Calu3 (cell line): ENCODE measurements at regions not wholly inside any gene's neighbourhood (a gene's known extent, or its start where the extent isn't known, plus 50 kb on each side); places are given as distances from the start of the nearest gene placed in this dataset.

Source experiments
- BruUV-seq: library from RNA; stranded (reverse); fragments of 400-500 nt; replicated peaks from 2 replicates; lab custom pipeline; 2021; lab: Mats Ljungman, UMichigan
- CTCF ChIA-PET: fragments of 300-600 bp; sonication (Branson Sonifier 250); formaldehyde crosslinking; loops from one replicate; lab custom pipeline; 2022; ENCODE audit warnings: antibody characterized with exemption; lab: Charles Lee
- DNase-seq: peaks from one replicate; pipeline ENCODE4 v3.0.0; 2022
- H3K27ac Mint-ChIP-seq: one replicate; pipeline ENCODE4 v1.8.0; 2022; ENCODE audit warnings: mixed read lengths; ENCODE audit not compliant: unreplicated experiment
- H3K27me3 Mint-ChIP-seq: one replicate; pipeline ENCODE4 v1.8.0; 2022; ENCODE audit warnings: mixed read lengths; ENCODE audit not compliant: unreplicated experiment
- H3K36me3 Mint-ChIP-seq: one replicate; pipeline ENCODE4 v1.8.0; 2022; ENCODE audit warnings: mild to moderate bottlenecking, moderate library complexity, mixed read lengths; ENCODE audit not compliant: insufficient read depth, unreplicated experiment
- H3K4me1 Mint-ChIP-seq: one replicate; pipeline ENCODE4 v1.8.0; 2022; ENCODE audit warnings: mild to moderate bottlenecking, low read depth, mixed read lengths; ENCODE audit not compliant: unreplicated experiment
- H3K4me3 Mint-ChIP-seq: one replicate; pipeline ENCODE4 v1.8.0; 2022; ENCODE audit warnings: mild to moderate bottlenecking, low read depth, moderate library complexity, mixed read lengths; ENCODE audit not compliant: unreplicated experiment
- H3K9me3 Mint-ChIP-seq: one replicate; pipeline ENCODE4 v1.8.0; 2022; ENCODE audit warnings: low read depth, mixed read lengths; ENCODE audit not compliant: unreplicated experiment
- intact Hi-C: fragments of 100-400 bp; cut with micrococcal nuclease; formaldehyde crosslinking; loops from one replicate; pipeline ENCODE4 v1.10.0; 2022; ENCODE audit not compliant: unreplicated experiment
- TF ChIP-seq, protein P1 (sequence below): fragments of 200-600 bp; IDR thresholded peaks from one replicate; pipeline ENCODE4 v1.8.0; 2022; ENCODE audit warnings: antibody characterized with exemption; ENCODE audit not compliant: unreplicated experiment

DNA sequence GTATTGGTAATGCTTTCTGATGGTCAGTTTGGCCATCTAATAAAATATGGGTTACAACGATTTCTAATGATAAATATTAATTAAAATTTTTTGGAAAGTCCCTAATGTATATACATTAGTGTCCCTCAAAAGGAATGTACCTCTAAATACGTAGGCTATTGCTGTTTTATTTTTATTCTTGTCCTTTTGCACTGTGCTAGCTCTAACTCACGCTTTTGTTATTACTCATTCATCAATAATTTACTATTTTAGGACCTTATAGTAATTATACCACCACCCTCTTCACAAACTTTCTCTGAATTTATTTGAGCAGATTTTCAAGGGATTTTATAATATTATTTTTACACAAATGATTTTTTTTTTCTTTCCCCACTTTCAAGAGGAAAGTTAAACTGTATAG lies 795.9 kb upstream of the PCDH9 start:
- intact Hi-C loops, result no loop called here
- CTCF ChIA-PET, result no interaction called here
- Mint-ChIP-seq H3K27ac (no peak overlapping the region), H3K36me3 (no peaks in the 10 kb centered on the region), H3K9me3 (peaks cover 3% of the 10 kb centered on the region), H3K27me3 (no peaks in the 10 kb centered on the region), H3K4me1 (no peaks in the 10 kb centered on the region), H3K4me3 (no peak overlapping the region)
- TF ChIP-seq, protein P1, sequence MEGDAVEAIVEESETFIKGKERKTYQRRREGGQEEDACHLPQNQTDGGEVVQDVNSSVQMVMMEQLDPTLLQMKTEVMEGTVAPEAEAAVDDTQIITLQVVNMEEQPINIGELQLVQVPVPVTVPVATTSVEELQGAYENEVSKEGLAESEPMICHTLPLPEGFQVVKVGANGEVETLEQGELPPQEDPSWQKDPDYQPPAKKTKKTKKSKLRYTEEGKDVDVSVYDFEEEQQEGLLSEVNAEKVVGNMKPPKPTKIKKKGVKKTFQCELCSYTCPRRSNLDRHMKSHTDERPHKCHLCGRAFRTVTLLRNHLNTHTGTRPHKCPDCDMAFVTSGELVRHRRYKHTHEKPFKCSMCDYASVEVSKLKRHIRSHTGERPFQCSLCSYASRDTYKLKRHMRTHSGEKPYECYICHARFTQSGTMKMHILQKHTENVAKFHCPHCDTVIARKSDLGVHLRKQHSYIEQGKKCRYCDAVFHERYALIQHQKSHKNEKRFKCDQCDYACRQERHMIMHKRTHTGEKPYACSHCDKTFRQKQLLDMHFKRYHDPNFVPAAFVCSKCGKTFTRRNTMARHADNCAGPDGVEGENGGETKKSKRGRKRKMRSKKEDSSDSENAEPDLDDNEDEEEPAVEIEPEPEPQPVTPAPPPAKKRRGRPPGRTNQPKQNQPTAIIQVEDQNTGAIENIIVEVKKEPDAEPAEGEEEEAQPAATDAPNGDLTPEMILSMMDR, result no peak
- no peak for DNase-seq
- BruUV-seq, result no TSS peak

DNA sequence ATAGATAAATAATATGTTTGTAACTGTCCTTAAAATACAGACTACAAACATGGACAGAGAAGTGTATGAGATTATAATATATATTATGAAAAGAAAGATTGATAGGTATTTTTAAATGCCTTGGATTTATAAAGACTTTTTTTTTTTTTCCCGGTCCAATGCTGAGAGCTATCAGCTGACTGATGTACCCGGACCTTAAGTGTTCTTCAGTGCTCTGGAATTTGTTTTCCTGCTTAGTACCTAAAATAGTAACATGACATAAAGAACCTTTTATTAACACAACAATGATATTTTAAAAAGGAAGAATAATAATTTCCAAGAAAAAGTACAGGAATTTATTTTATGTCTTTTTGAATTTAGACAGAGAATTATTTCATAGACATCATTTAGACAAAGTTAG lies 795.5 kb upstream of the PCDH9 start:
- CTCF ChIA-PET, result no interaction called here
- TF ChIP-seq, protein P1, result no peak

DNA sequence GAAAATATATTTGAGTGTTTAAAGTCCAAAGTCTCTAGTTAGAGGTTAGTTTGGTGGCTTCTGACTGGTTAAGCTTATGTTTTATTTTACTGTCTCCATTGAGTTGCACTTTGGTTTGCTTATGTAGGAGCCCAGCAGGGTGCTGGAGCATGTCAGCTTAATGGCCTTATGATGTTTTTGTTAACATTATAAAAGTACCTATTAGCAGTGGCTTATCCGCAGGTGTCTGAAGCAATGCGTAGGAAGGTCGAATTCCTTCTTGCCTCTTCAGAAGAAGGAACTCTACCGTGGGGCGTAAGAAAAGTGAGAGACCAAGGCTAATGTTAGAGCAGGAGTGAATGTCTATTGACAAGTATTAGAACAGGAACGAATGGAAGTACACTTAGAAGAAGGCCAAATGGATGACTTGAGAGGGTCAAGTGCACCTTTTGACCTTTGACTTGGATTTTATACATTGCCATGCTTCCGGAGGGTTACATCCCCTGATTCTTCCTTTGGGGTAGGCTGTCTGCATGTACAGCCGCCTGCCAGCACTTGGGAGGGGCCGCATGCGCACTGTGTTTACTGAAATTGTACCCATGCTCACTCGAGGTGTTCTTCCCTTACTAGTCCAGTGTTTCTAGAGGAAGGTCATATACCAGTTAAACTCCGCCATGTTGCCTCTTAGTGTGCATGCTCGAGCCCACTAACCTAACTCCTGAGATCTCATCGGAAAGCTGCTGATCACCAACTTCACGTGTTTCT lies 793.9 kb upstream of the PCDH9 start:
- no peaks in the 10 kb centered on the region for H3K27me3 Mint-ChIP-seq
- no TSS peak for BruUV-seq
- no peak for DNase-seq
- H3K27ac Mint-ChIP-seq, result no peak overlapping the region
- no peaks in the 10 kb centered on the region for H3K36me3 Mint-ChIP-seq
- CTCF ChIA-PET, result no interaction called here
- TF ChIP-seq, protein P1, result no peak
- H3K4me1 Mint-ChIP-seq, result no peaks in the 10 kb centered on the region
- no peak overlapping the region for H3K4me3 Mint-ChIP-seq
- peaks cover 6% of the 10 kb centered on the region for H3K9me3 Mint-ChIP-seq
- intact Hi-C loops, result no loop called here

More for the DNA sequence above, 795.5 kb upstream of the PCDH9 start:
- Mint-ChIP-seq H3K36me3 (no peaks in the 10 kb centered on the region), H3K4me1 (no peaks in the 10 kb centered on the region), H3K27ac (no peak overlapping the region), H3K4me3 (no peak overlapping the region), H3K27me3 (no peaks in the 10 kb centered on the region), H3K9me3 (peaks cover 6% of the 10 kb centered on the region)
- intact Hi-C loops, result no loop called here
- no TSS peak for BruUV-seq
- no peak for DNase-seq

DNA sequence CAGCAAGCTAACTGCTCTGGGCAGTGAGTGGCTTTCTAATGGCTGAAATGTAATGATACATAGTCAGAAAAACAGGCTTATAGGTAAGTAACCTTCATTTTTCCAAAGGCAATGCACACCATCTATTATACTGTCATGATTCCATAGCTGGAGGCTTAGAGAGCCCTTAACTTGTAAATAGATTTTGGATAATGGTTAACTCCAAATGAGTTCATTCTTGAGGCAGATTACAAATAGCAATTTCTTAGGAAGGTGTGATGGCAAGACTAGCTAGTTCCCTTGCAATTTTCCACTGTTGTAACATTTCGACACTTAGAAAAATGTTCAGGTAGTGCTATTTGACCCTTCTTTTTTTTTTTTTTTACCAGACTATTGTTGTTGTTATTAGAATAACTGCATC lies 789.8 kb upstream of the PCDH9 start:
- Mint-ChIP-seq H3K27ac (no peak overlapping the region), H3K36me3 (no peaks in the 10 kb centered on the region), H3K4me3 (no peak overlapping the region), H3K9me3 (peaks cover 3% of the 10 kb centered on the region), H3K27me3 (no peaks in the 10 kb centered on the region), H3K4me1 (no peaks in the 10 kb centered on the region)
- no peak for DNase-seq
- no TSS peak for BruUV-seq
- CTCF ChIA-PET, result no interaction called here
- intact Hi-C loops, result no loop called here
- TF ChIP-seq, protein P1, result no peak
